NCI-H1417 (cell line): ENCODE measurements at regions not wholly inside any gene's neighbourhood (a gene's known extent, or its start where the extent isn't known, plus 50 kb on each side); places are given as distances from the start of the nearest gene placed in this dataset.
"Not testable (repeated sequence)": the region's sequence is repeated elsewhere in the genome, so short reads cannot be mapped to it uniquely, and the experiment has no call there.

Source experiments
- DNase-seq, 3 experiments: peaks; one replicate each; lab custom pipeline; 2025; lab: John Stamatoyannopoulos, UW

- no peak for DNase-seq
Measured at GRCh38 chr5:121105921-121106320, 641.8 kb downstream of the PRR16 start.

- DNase-seq = not testable (repeated sequence)
Measured at GRCh38 chr5:121106721-121107690, 642.9 kb downstream of the PRR16 start.

- no peak for DNase-seq
Measured at GRCh38 chr5:121108725-121109124, 644.6 kb downstream of the PRR16 start.

- DNase-seq = no peak
Measured at GRCh38 chr5:121109817-121110216, 645.7 kb downstream of the PRR16 start.

- no peak for DNase-seq
Measured at GRCh38 chr5:121121786-121122185, 657.7 kb downstream of the PRR16 start.

- peak in 1 of 3 experiments; percentile 22 for DNase-seq
Measured at GRCh38 chr5:121138495-121138907, 674.4 kb downstream of the PRR16 start.

- no peak for DNase-seq
Measured at GRCh38 chr5:121138952-121139351, 674.9 kb downstream of the PRR16 start.

GRCh38 chr5:121144764-121145163, 680.7 kb downstream of the PRR16 start:
- DNase-seq = no peak

- DNase-seq = no peak
Measured at GRCh38 chr5:121151534-121151933, 687.4 kb downstream of the PRR16 start.

- DNase-seq = no peak
Measured at GRCh38 chr5:121152411-121152810, 688.3 kb downstream of the PRR16 start.

GRCh38 chr5:121156565-121156964, 692.5 kb downstream of the PRR16 start:
- no peak for DNase-seq

- peak in 2 of 3 experiments; percentile 3 to 46 for DNase-seq
Measured at GRCh38 chr5:121158451-121158850, 693.2 kb upstream of the FTMT start.

- no peak for DNase-seq
Measured at GRCh38 chr5:121160591-121160990, 691.1 kb upstream of the FTMT start.

GRCh38 chr5:121164632-121165031, 687.0 kb upstream of the FTMT start:
- DNase-seq = no peak

GRCh38 chr5:121171361-121171760, 680.3 kb upstream of the FTMT start:
- no peak for DNase-seq

- no peak for DNase-seq
Measured at GRCh38 chr5:121171834-121172233, 679.8 kb upstream of the FTMT start.

GRCh38 chr5:121174351-121174750, 677.3 kb upstream of the FTMT start:
- no peak for DNase-seq

- no peak for DNase-seq
Measured at GRCh38 chr5:121175986-121176385, 675.7 kb upstream of the FTMT start.

GRCh38 chr5:121182788-121183490, 668.7 kb upstream of the FTMT start:
- no peak for DNase-seq

GRCh38 chr5:121188849-121189248, 662.8 kb upstream of the FTMT start:
- no peak for DNase-seq

GRCh38 chr5:121189342-121190305, 662.1 kb upstream of the FTMT start:
- DNase-seq = peak in 1 of 3 experiments; percentile 18
